ENCODE measurements at regions not wholly inside any gene's neighbourhood (a gene's known extent, or its start where the extent isn't known, plus 50 kb on each side); places are given as distances from the start of the nearest gene placed in this dataset.

DNA sequence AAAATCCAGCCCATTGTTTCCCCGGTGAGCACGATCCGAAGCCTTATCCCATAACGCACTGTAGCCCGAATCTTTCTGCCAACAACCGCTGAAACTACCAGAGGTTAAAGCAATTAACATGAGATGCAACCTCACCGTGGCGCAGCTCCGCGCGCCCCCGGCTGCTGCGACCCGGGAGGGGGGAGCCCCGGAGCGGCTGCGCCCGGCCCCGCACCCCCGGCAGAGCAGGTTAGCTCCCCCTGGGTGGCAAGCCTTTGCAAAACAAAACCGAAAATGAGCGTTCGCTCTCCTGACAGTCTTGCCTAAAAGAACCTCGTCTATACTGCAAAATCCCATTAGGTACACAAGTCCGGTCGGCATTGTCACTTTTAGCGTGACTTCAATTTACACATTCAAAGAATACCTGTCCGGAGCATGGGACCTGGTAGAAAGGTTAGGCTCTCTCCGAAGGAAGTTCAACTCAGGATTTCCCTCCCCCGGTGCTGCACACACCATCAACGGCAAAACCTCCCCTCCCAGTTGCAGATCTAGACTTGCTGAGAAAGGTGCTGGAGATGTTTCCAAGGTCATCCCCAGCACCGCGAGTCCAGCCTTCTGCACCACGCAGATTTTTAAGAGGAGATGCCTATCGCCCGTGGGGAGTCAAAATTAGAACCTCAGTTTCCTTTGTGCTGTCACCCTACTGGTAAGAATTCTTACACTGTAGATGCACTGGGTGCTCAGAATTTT is 107.5 kb downstream of the ZNF281 start (continued):
- no peak for TF ChIP-seq ZBTB26 (CRISPR knock-in tag; IDR thresholded peaks at IDR 0.05; ENCODE audit: borderline replicate concordance)
- TF ChIP-seq SETDB1 (CRISPR knock-in tag; IDR thresholded peaks at IDR 0.05; ENCODE audit: borderline replicate concordance): no peak
- TF ChIP-seq ZNF547 (CRISPR knock-in tag; IDR thresholded peaks at IDR 0.05): 0 out of 2 replicates have a peak, but pooled peaks have one; percentile 24
- TF ChIP-seq ZNF616 (CRISPR knock-in tag; IDR thresholded peaks at IDR 0.05; ENCODE audit: low read depth): no peak
- TF ChIP-seq MIXL1 (CRISPR knock-in tag; IDR thresholded peaks at IDR 0.05): no peak
- TF ChIP-seq, protein P1, sequence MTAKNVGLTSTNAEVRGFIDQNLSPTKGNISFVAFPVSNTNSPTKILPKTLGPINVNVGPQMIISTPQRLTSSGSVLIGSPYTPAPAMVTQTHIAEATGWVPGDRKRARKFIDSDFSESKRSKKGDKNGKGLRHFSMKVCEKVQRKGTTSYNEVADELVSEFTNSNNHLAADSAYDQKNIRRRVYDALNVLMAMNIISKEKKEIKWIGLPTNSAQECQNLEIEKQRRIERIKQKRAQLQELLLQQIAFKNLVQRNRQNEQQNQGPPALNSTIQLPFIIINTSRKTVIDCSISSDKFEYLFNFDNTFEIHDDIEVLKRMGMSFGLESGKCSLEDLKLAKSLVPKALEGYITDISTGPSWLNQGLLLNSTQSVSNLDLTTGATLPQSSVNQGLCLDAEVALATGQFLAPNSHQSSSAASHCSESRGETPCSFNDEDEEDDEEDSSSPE (CRISPR knock-in tag; IDR thresholded peaks at IDR 0.05): no peak
- TF ChIP-seq MED8 (CRISPR knock-in tag; IDR thresholded peaks at IDR 0.05; ENCODE audit: insufficient replicate concordance): no peak
- TF ChIP-seq ZBTB38 (CRISPR knock-in tag; IDR thresholded peaks at IDR 0.05): no peak
- no peak for TF ChIP-seq SP140L (CRISPR knock-in tag; IDR thresholded peaks at IDR 0.05; ENCODE audit: borderline replicate concordance)
- TF ChIP-seq MAF1 (CRISPR knock-in tag; IDR thresholded peaks at IDR 0.05; ENCODE audit: borderline replicate concordance): no peak
- TF ChIP-seq CCDC6 (CRISPR knock-in tag; IDR thresholded peaks at IDR 0.05): no peak
- no peak for TF ChIP-seq ZFY (CRISPR knock-in tag; IDR thresholded peaks at IDR 0.05)
- no peak for TF ChIP-seq NCOR1 (IDR thresholded peaks at IDR 0.05; ENCODE audit: borderline replicate concordance, low read length)
- no peak for TF ChIP-seq SNAPC5 (CRISPR knock-in tag; IDR thresholded peaks at IDR 0.05; ENCODE audit: borderline replicate concordance)
- no peak for TF ChIP-seq HMG20A (CRISPR knock-in tag; IDR thresholded peaks at IDR 0.05; ENCODE audit: borderline replicate concordance)
- no peak for TF ChIP-seq MBD4 (IDR thresholded peaks at IDR 0.05; ENCODE audit: borderline replicate concordance, low read length)
- TF ChIP-seq ZEB1 (IDR thresholded peaks at IDR 0.05; ENCODE audit: insufficient replicate concordance, low read depth): no peak
- TF ChIP-seq ZNF382 (CRISPR knock-in tag; IDR thresholded peaks at IDR 0.05; ENCODE audit: borderline replicate concordance): no peak
- TF ChIP-seq, protein P2, sequence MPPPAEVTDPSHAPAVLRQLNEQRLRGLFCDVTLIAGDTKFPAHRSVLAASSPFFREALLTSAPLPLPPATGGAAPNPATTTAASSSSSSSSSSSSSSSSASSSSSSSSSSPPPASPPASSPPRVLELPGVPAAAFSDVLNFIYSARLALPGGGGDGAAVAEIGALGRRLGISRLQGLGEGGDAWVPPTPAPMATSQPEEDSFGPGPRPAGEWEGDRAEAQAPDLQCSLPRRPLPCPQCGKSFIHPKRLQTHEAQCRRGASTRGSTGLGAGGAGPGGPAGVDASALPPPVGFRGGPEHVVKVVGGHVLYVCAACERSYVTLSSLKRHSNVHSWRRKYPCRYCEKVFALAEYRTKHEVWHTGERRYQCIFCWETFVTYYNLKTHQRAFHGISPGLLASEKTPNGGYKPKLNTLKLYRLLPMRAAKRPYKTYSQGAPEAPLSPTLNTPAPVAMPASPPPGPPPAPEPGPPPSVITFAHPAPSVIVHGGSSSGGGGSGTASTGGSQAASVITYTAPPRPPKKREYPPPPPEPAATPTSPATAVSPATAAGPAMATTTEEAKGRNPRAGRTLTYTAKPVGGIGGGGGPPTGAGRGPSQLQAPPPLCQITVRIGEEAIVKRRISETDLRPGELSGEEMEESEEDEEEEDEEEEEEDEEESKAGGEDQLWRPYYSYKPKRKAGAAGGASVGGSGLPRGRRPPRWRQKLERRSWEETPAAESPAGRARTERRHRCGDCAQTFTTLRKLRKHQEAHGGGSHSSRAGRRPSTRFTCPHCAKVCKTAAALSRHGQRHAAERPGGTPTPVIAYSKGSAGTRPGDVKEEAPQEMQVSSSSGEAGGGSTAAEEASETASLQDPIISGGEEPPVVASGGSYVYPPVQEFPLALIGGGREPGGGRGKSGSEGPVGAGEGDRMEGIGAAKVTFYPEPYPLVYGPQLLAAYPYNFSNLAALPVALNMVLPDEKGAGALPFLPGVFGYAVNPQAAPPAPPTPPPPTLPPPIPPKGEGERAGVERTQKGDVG (CRISPR knock-in tag; IDR thresholded peaks at IDR 0.05; ENCODE audit: borderline replicate concordance): no peak
- TF ChIP-seq U2AF2 (IDR thresholded peaks at IDR 0.05; ENCODE audit: low read depth, low read length): no peak
- TF ChIP-seq BRD4 (CRISPR knock-in tag; IDR thresholded peaks at IDR 0.05): no peak
- no peak for TF ChIP-seq ZNF562 (CRISPR knock-in tag; IDR thresholded peaks at IDR 0.05; ENCODE audit: borderline replicate concordance)
- no peak for TF ChIP-seq THYN1 (CRISPR knock-in tag; IDR thresholded peaks at IDR 0.05; ENCODE audit: borderline replicate concordance, low read depth)
- no peak; the same call in 1 of the 2 replicates for TF ChIP-seq HOXA3 (CRISPR knock-in tag; IDR thresholded peaks at IDR 0.05)

All from HepG2 (cell line).